ENCODE measurements at regions not wholly inside any gene's neighbourhood (a gene's known extent, or its start where the extent isn't known, plus 50 kb on each side); places are given as distances from the start of the nearest gene placed in this dataset.
"Not testable (repeated sequence)": the region's sequence is repeated elsewhere in the genome, so short reads cannot be mapped to it uniquely, and the experiment has no call there.

DNA sequence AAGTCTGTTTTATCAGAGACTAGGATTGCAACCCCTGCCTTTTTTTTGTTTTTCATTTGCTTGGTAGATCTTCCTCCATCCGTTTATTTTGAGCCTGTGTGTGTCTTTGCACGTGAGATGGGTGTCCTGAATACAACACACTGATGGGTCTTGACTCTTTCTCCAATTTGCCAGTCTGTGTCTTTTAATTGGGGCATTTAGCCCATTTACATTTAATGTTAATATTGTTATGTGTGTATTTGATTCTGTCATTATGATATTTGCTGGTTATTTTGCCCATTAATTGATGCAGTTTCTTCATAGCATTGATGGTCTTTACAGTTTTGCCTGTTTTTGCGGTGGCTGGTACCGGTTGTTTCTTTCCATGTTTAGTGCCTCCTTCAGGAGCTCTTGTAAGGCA is 116.0 kb upstream of the PALM2AKAP2 start:
- H2BK5ac ChIP-seq (ENCODE audit: low read depth, low read length); H2AFZ ChIP-seq (ENCODE audit: low read length); H3K4me2 ChIP-seq (ENCODE audit: insufficient read depth in 1 of 2, low read depth in 2 of 2, low read length in 2 of 2); H2AK5ac ChIP-seq (ENCODE audit: low read depth, low read length); H2BK20ac ChIP-seq (ENCODE audit: low read length); H3K27me3 ChIP-seq (replicated peaks in 1 of 4; ENCODE audit: control insufficient read depth in 3 of 4, extremely low read depth in 1 of 4, insufficient read depth in 3 of 4, low read length in 3 of 4); H3K23me2 ChIP-seq (ENCODE audit: low read depth, low read length); H3K79me1 ChIP-seq (ENCODE audit: low read depth, low read length); H3K79me2 ChIP-seq (ENCODE audit: control insufficient read depth in 1 of 2, insufficient read depth in 2 of 2, low read length in 2 of 2); H4K5ac ChIP-seq (ENCODE audit: insufficient read length, low read depth, low read length); H3K14ac ChIP-seq (ENCODE audit: insufficient read length); H4K20me1 ChIP-seq (replicated peaks in 1 of 2; ENCODE audit: control insufficient read depth in 1 of 2, insufficient read depth in 2 of 2, low read length in 2 of 2); H2BK120ac ChIP-seq (replicated peaks; ENCODE audit: low read depth, low read length); H3K4ac ChIP-seq (replicated peaks; ENCODE audit: insufficient read length, low read depth, low read length); FAIRE-seq; H3K4me3 ChIP-seq (ENCODE audit: extremely low read depth in 1 of 4, insufficient read depth in 2 of 4, low read depth in 3 of 4, low read length in 4 of 4); H2BK15ac ChIP-seq (ENCODE audit: low read length); H3K18ac ChIP-seq (ENCODE audit: extremely low read depth, low read length); H3K4me1 ChIP-seq (replicated peaks in 1 of 4; ENCODE audit: control insufficient read depth in 3 of 4, insufficient read depth in 4 of 4, low read length in 3 of 4); H2BK12ac ChIP-seq (ENCODE audit: low read depth, low read length); H3K9ac ChIP-seq (replicated peaks in 1 of 4; ENCODE audit: extremely low read depth in 1 of 4, low read depth in 3 of 4, low read length in 3 of 4); H3K23ac ChIP-seq (ENCODE audit: insufficient read length); H3K36me3 ChIP-seq (ENCODE audit: control insufficient read depth in 2 of 4, insufficient read depth in 4 of 4, low read length in 3 of 4); H4K91ac ChIP-seq (replicated peaks; ENCODE audit: insufficient read length, low read length); H4K8ac ChIP-seq (ENCODE audit: extremely low read depth, insufficient read depth, low read length); DNase-seq (ENCODE audit: low read depth in 1 of 2, low spot score in 2 of 2); POLR2A ChIA-PET (ENCODE audit: partially characterized antibody); H3K9me3 ChIP-seq (ENCODE audit: insufficient read depth in 2 of 2, low read depth in 1 of 2, low read length in 1 of 2); H3K56ac ChIP-seq (replicated peaks; ENCODE audit: insufficient read length, low read depth, low read length); H3K27ac ChIP-seq (ENCODE audit: low read depth, low read length): not testable (repeated sequence)
- CTCF ChIA-PET (ENCODE audit: partially characterized antibody) = interaction anchor here (0.9 to 4.6 kb wide), 2 partner anchors 10 to 22 kb away, joined by 3 to 18 read pairs; no protein-coding TSS in a partner anchor
- WGBS, 2 experiments (ENCODE audit: extremely low coverage in 1 of 2, insufficient coverage in 1 of 2, insufficient read length in 1 of 2, insufficient replicate concordance in 2 of 2, low coverage in 1 of 2, low lambda C conversion rate in 2 of 2, missing lambda C conversion rate in 1 of 2) = 93% methylated on average over 4 of the region's 4 CpGs; no CpG with 5 or more reads in 1 of the 2 experiments
